T-helper 9 cell (primary cell): ENCODE measurements at regions not wholly inside any gene's neighbourhood (a gene's known extent, or its start where the extent isn't known, plus 50 kb on each side); places are given as distances from the start of the nearest gene placed in this dataset.
"Not testable (repeated sequence)": the region's sequence is repeated elsewhere in the genome, so short reads cannot be mapped to it uniquely, and the experiment has no call there.

Experiments
- DNase-seq: peaks from one replicate; pipeline ENCODE4 v3.0.0-alpha.2; 2020

GRCh38 chr2:241959751-241960269 lies 90.3 kb downstream of the RTP5 start:
- no peak for DNase-seq

GRCh38 chr2:241961454-241961853 lies 91.9 kb downstream of the RTP5 start:
- no peak for DNase-seq

- no peak for DNase-seq
Measured at GRCh38 chr2:241964133-241964532, 94.6 kb downstream of the RTP5 start.

GRCh38 chr2:241965931-241966412 lies 96.4 kb downstream of the RTP5 start:
- DNase-seq, result no peak

- DNase-seq, result no peak
Measured at GRCh38 chr2:241966647-241967466, 97.3 kb downstream of the RTP5 start.

- DNase-seq, result no peak
Measured at GRCh38 chr2:241967467-241968144, 98.1 kb downstream of the RTP5 start.

- DNase-seq, result no peak
Measured at GRCh38 chr2:241968417-241968816, 98.9 kb downstream of the RTP5 start.

- DNase-seq, result not testable (repeated sequence)
Measured at GRCh38 chr2:241969182-241969581, 99.7 kb downstream of the RTP5 start.

GRCh38 chr2:241970716-241971115 lies 101.2 kb downstream of the RTP5 start:
- DNase-seq, result no peak

GRCh38 chr2:241974096-241974495 lies 104.6 kb downstream of the RTP5 start:
- no peak for DNase-seq

GRCh38 chr2:241974851-241975592 lies 105.5 kb downstream of the RTP5 start:
- DNase-seq, result no peak

- DNase-seq, result no peak
Measured at GRCh38 chr2:241975593-241976284, 106.2 kb downstream of the RTP5 start.

GRCh38 chr2:241976296-241976695 lies 106.8 kb downstream of the RTP5 start:
- no peak for DNase-seq

- no peak for DNase-seq
Measured at GRCh38 chr2:241977557-241978300, 108.2 kb downstream of the RTP5 start.

- DNase-seq, result no peak
Measured at GRCh38 chr2:241978670-241979069, 109.1 kb downstream of the RTP5 start.

GRCh38 chr2:241980193-241980592 lies 110.7 kb downstream of the RTP5 start:
- no peak for DNase-seq

- DNase-seq, result no peak
Measured at GRCh38 chr2:241981076-241981700, 111.7 kb downstream of the RTP5 start.

- no peak for DNase-seq
Measured at GRCh38 chr2:241982706-241983570, 113.4 kb downstream of the RTP5 start.

GRCh38 chr2:241983571-241984270 lies 114.2 kb downstream of the RTP5 start:
- DNase-seq, result no peak

- DNase-seq, result no peak
Measured at GRCh38 chr2:241984271-241984655, 114.7 kb downstream of the RTP5 start.
